ENCODE measurements at regions not wholly inside any gene's neighbourhood (a gene's known extent, or its start where the extent isn't known, plus 50 kb on each side); places are given as distances from the start of the nearest gene placed in this dataset.

- H3K27ac ChIP-seq (ENCODE audit: low read depth, low read length) = no peak overlapping the region
- H4K8ac ChIP-seq (ENCODE audit: extremely low read depth, insufficient read depth, low read length) = no peak overlapping the region
- H4K20me1 ChIP-seq (replicated peaks in 1 of 2; ENCODE audit: control insufficient read depth in 1 of 2, insufficient read depth in 2 of 2, low read length in 2 of 2) = no peaks in the 10 kb centered on the region
- H3K79me1 ChIP-seq (ENCODE audit: low read depth, low read length) = no peaks in the 10 kb centered on the region
- H2BK12ac ChIP-seq (ENCODE audit: low read depth, low read length) = peak overlapping the region; percentile 53; the same call in 1 of the 2 replicates
- H2BK15ac ChIP-seq (ENCODE audit: low read length) = no peak overlapping the region
- H3K4me3 ChIP-seq (ENCODE audit: extremely low read depth in 1 of 4, insufficient read depth in 2 of 4, low read depth in 3 of 4, low read length in 4 of 4) = peak overlapping the region in 2 of 4 experiments; percentile 9 to 31; a peak in 1 of 8 replicates
- no peaks in the 10 kb centered on the region for H3K9me3 ChIP-seq (ENCODE audit: insufficient read depth in 2 of 2, low read depth in 1 of 2, low read length in 1 of 2)
- H3K23ac ChIP-seq (ENCODE audit: insufficient read length) = no peak overlapping the region
- H2BK20ac ChIP-seq (ENCODE audit: low read length) = no peak overlapping the region
- WGBS, 2 experiments (ENCODE audit: extremely low coverage in 1 of 2, insufficient coverage in 1 of 2, insufficient read length in 1 of 2, insufficient replicate concordance in 2 of 2, low coverage in 1 of 2, low lambda C conversion rate in 2 of 2, missing lambda C conversion rate in 1 of 2) = 0% methylated on average over 2 of the region's 18 CpGs; no CpG with 5 or more reads in 1 of the 2 experiments
- 0 out of 2 replicates have a peak overlapping the region, but pooled peaks have one; percentile 38 for H3K18ac ChIP-seq (ENCODE audit: extremely low read depth, low read length)
- no peak overlapping the region for H3K56ac ChIP-seq (replicated peaks; ENCODE audit: insufficient read length, low read depth, low read length)
- no peak overlapping the region for H2AK5ac ChIP-seq (ENCODE audit: low read depth, low read length)
- POLR2A ChIA-PET (ENCODE audit: partially characterized antibody) = no interaction called here
- no peaks in the 10 kb centered on the region for H3K23me2 ChIP-seq (ENCODE audit: low read depth, low read length)
- FAIRE-seq (peak; percentile 88), DNase-seq (ENCODE audit: low read depth in 1 of 2, low spot score in 2 of 2) (peak; percentile 23 to 47)
- CTCF ChIA-PET (ENCODE audit: partially characterized antibody) = no interaction called here
- H3K4me1 ChIP-seq (replicated peaks in 1 of 4; ENCODE audit: control insufficient read depth in 3 of 4, insufficient read depth in 4 of 4, low read length in 3 of 4) = peaks cover 3 to 15% (median 12%) of the 10 kb centered on the region in 4 experiments; a peak in 6 of 7 replicates
- H3K27me3 ChIP-seq (replicated peaks in 1 of 4; ENCODE audit: control insufficient read depth in 3 of 4, extremely low read depth in 1 of 4, insufficient read depth in 3 of 4, low read length in 3 of 4) = peaks cover 0 to 10% (median 8%) of the 10 kb centered on the region in 4 experiments; a peak in 5 of 7 replicates
- H3K4ac ChIP-seq (replicated peaks; ENCODE audit: insufficient read length, low read depth, low read length) = no peak overlapping the region
- no peak overlapping the region for H3K14ac ChIP-seq (ENCODE audit: insufficient read length)
- no peaks in the 10 kb centered on the region for H3K79me2 ChIP-seq (ENCODE audit: control insufficient read depth in 1 of 2, insufficient read depth in 2 of 2, low read length in 2 of 2)
- no peak overlapping the region for H2AFZ ChIP-seq (ENCODE audit: low read length)
- no peak overlapping the region for H3K9ac ChIP-seq (replicated peaks in 1 of 4; ENCODE audit: extremely low read depth in 1 of 4, low read depth in 3 of 4, low read length in 3 of 4)
- no peaks in the 10 kb centered on the region for H3K36me3 ChIP-seq (ENCODE audit: control insufficient read depth in 2 of 4, insufficient read depth in 4 of 4, low read length in 3 of 4)
- H2BK120ac ChIP-seq (replicated peaks; ENCODE audit: low read depth, low read length) = no peak overlapping the region
- 0 out of 2 replicates have a peak overlapping the region, but pooled peaks have one; percentile 55 for H2BK5ac ChIP-seq (ENCODE audit: low read depth, low read length)
- no peak overlapping the region for H4K91ac ChIP-seq (replicated peaks; ENCODE audit: insufficient read length, low read length)
- peak overlapping the region; percentile 54 to 84 for H3K4me2 ChIP-seq (ENCODE audit: insufficient read depth in 1 of 2, low read depth in 2 of 2, low read length in 2 of 2)
- H4K5ac ChIP-seq (ENCODE audit: insufficient read length, low read depth, low read length) = no peak overlapping the region
- TF ChIP-seq ZNF274 (IDR thresholded peaks at IDR 0.05; ENCODE audit: borderline replicate concordance, extremely low read depth, low read length) (no peak), RXRA (IDR thresholded peaks at IDR 0.05; ENCODE audit: insufficient read depth, low read depth, low read length) (no peak), GABPA (IDR thresholded peaks at IDR 0.05; ENCODE audit: borderline replicate concordance, insufficient read depth, low read length) (no peak), ASH2L (IDR thresholded peaks at IDR 0.05; ENCODE audit: low read length) (no peak), KDM5A (IDR thresholded peaks at IDR 0.05; ENCODE audit: low read length) (no peak), EGR1 (IDR thresholded peaks at IDR 0.05; ENCODE audit: borderline replicate concordance, low read depth, low read length) (no peak), TEAD4 (IDR thresholded peaks at IDR 0.05; ENCODE audit: low read depth, low read length) (no peak), ATF3 (IDR thresholded peaks at IDR 0.05; ENCODE audit: insufficient read depth, low read depth, low read length) (no peak), CEBPB (IDR thresholded peaks at IDR 0.05; ENCODE audit: low read depth, low read length) (no peak), RNF2 (IDR thresholded peaks at IDR 0.05; ENCODE audit: borderline replicate concordance, low read depth, low read length, missing control alignments, poor library complexity, severe bottlenecking) (no peak), FOSL1 (IDR thresholded peaks at IDR 0.05; ENCODE audit: insufficient read depth, low read depth, low read length) (no peak), TBP (IDR thresholded peaks at IDR 0.05; ENCODE audit: low read depth, low read length) (no peak)
- TF ChIP-seq, protein P1, sequence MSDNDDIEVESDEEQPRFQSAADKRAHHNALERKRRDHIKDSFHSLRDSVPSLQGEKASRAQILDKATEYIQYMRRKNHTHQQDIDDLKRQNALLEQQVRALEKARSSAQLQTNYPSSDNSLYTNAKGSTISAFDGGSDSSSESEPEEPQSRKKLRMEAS (IDR thresholded peaks at IDR 0.05) = no peak
These were observed 171.8 kb upstream of the TBL1X start for GRCh38 chrX:9293051-9293496.
